Transverse colon (tissue), 4 donors: ENCODE measurements at regions not wholly inside any gene's neighbourhood (a gene's known extent, or its start where the extent isn't known, plus 50 kb on each side); places are given as distances from the start of the nearest gene placed in this dataset.

Experiments
- DNase-seq: peaks from one replicate; pipeline ENCODE4 v3.0.0-alpha.2; 2019
- H3K27ac ChIP-seq, 4 donors: fragments of 200-600 bp; sonication (generic); 2 replicates each; pipeline ENCODE4 v1.5.1; 2016 to 2018; ENCODE audit warnings: inconsistent platforms in 4 of 4
- H3K27me3 ChIP-seq: fragments of 200-600 bp; sonication (generic); 2 replicates; pipeline ENCODE4 v1.5.1; 2017; ENCODE audit warnings: inconsistent platforms
- H3K36me3 ChIP-seq, 4 donors: fragments of 200-600 bp; sonication (generic); 2 replicates each; pipeline ENCODE4 v1.5.1; 2017 to 2019; ENCODE audit warnings: inconsistent platforms in 4 of 4
- H3K4me1 ChIP-seq, 4 donors: fragments of 200-600 bp; sonication (generic); 2 replicates each; pipeline ENCODE4 v1.5.1; 2017 to 2020; ENCODE audit warnings: inconsistent platforms in 4 of 4
- H3K4me3 ChIP-seq, 4 donors: fragments of 200-600 bp; sonication (generic); 1 replicate in 1 of 4; 2 replicates in 3 of 4; pipeline versions ENCODE4 v1.5.1 to v1.6.1; 2017 to 2019; ENCODE audit warnings: inconsistent platforms in 4 of 4
- H3K9me3 ChIP-seq, 2 donors: fragments of 200-600 bp; sonication (generic); 2 replicates each; pipeline ENCODE4 v1.5.1; 2017 to 2019; ENCODE audit warnings: inconsistent platforms in 2 of 2
- EP300 ChIP-seq: sonication (generic); formaldehyde crosslinking; IDR thresholded peaks from one replicate; pipeline ENCODE4 v1.6.1; 2017; ENCODE audit warnings: antibody characterized with exemption, low read depth
- POLR2A ChIP-seq: fragments of 450-650 bp; IDR thresholded peaks from one replicate; pipeline ENCODE4 v1.6.1; 2016; ENCODE audit warnings: antibody characterized with exemption, mild to moderate bottlenecking, moderate library complexity
- POLR2AphosphoS5 ChIP-seq, 3 donors: sonication (generic); formaldehyde crosslinking; IDR thresholded peaks; one replicate each; pipeline ENCODE4 v1.6.1; 2016; ENCODE audit warnings: antibody characterized with exemption in 3 of 3
- WGBS, 2 donors: methylation state at CpG; one replicate each; pipeline ENCODE4 v1.1.5; 2018; ENCODE audit warnings: low coverage in 1 of 2; 5-methylcytosine and 5-hydroxymethylcytosine counted together
- in situ Hi-C, 4 donors: fragments of 200-750 bp; cut with MboI; loops; one replicate each; pipeline versions ENCODE4 v1.15.0 to v1.15.1; 2017; ENCODE audit warnings: low sequenced_read_pairs in 3 of 4, low pct_ligation_motif_present in 1 of 4, low pct_unique_long_range_greater_than_20kb in 1 of 4
- intact Hi-C: fragments of 100-400 bp; cut with DNase I; formaldehyde crosslinking; loops from one replicate; pipeline ENCODE4 v1.15.1; 2023; ENCODE audit warnings: low total_unique reads
- TF ChIP-seq, protein P1 (sequence below), 5 experiments: fragments of 200-600 bp in 3 of 5; fragments of 450-650 bp in 2 of 5; sonication (generic) in 3 of 5; IDR thresholded peaks; 1 replicate in 2 of 5; 2 replicates in 3 of 5; pipeline ENCODE4 v1.5.1; 2016 to 2017; ENCODE audit warnings: antibody characterized with exemption in 5 of 5, inconsistent platforms in 3 of 5, mild to moderate bottlenecking in 2 of 5, moderate library complexity in 1 of 5

DNA sequence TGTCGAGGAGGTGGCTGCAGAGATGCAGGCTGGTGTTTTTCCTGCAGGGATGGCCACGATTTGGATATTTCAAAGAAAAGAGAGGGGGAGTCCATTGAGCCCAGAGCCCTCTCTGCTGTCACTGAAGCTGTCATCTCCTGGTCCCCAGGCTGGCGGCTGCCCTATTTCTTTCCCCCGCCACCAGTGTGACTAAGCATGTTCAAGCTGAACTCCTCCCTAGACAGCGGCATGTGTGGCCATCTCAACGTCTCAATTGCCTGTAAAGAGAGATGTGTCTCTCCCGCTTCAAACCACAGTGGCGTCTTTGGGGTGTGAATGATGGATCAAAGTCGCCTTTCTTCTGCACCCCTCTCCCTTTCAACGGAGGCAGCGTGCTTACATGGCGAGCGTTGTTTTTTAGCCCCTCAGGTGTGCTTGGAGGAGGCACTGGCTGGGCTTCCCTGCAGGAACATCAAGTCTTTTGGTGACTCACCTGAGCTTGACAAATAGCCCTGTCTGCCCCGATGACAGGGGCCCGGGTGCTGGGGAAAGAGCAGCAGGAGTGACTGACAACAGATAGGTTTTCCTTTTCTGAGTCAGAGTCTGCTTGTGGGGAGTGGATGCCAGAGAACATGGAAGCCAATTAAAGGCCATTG, 346.4 kb upstream of the AJAP1 start:
- no peak for TF ChIP-seq EP300
- no peak for TF ChIP-seq POLR2AphosphoS5 (IDR thresholded peaks at IDR 0.05)
- TF ChIP-seq, protein P1, sequence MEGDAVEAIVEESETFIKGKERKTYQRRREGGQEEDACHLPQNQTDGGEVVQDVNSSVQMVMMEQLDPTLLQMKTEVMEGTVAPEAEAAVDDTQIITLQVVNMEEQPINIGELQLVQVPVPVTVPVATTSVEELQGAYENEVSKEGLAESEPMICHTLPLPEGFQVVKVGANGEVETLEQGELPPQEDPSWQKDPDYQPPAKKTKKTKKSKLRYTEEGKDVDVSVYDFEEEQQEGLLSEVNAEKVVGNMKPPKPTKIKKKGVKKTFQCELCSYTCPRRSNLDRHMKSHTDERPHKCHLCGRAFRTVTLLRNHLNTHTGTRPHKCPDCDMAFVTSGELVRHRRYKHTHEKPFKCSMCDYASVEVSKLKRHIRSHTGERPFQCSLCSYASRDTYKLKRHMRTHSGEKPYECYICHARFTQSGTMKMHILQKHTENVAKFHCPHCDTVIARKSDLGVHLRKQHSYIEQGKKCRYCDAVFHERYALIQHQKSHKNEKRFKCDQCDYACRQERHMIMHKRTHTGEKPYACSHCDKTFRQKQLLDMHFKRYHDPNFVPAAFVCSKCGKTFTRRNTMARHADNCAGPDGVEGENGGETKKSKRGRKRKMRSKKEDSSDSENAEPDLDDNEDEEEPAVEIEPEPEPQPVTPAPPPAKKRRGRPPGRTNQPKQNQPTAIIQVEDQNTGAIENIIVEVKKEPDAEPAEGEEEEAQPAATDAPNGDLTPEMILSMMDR (IDR thresholded peaks at IDR 0.05), result no peak
- TF ChIP-seq POLR2A, result no peak
- Histone ChIP-seq H3K27me3 (no peaks in the 10 kb centered on the region), H3K27ac (no peak overlapping the region), H3K4me1 (no peaks in the 10 kb centered on the region), H3K9me3 (no peaks in the 10 kb centered on the region), H3K36me3 (no peaks in the 10 kb centered on the region), H3K4me3 (no peak overlapping the region)
- no peak for DNase-seq
- WGBS, 2 donors, result 82 to 100% methylated on average over 1 to 15 of the region's 15 CpGs
- in situ Hi-C loops (no loop called here), intact Hi-C loops (no loop called here)

DNA sequence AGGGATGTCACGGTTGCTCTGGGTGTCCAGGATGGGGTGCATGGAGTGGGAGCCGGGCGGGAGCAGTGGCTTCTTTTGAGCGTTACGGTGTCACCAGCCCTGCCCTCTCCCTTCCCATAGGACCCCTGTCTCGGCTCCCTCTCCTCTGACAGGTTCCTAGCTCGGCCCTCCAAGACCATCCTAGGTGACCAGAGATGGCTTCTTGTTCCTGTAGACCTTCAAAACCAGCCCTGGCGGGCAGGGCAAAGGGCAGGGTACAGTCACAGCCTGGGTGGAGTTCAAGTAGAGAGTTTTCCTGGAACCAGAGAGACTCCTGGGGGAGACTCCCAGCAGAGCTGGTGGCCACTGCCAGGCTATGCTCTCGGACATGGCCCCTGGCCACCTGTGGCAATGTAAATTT, 345.6 kb upstream of the AJAP1 start:
- H3K9me3 ChIP-seq, result peaks cover 0 to 1% of the 10 kb centered on the region in 2 donors
- no peaks in the 10 kb centered on the region for H3K4me1 ChIP-seq
- DNase-seq, result no peak
- H3K36me3 ChIP-seq, result no peaks in the 10 kb centered on the region
- no peaks in the 10 kb centered on the region for H3K27me3 ChIP-seq
- no peak overlapping the region for H3K27ac ChIP-seq
- 68 to 79% methylated on average over 4 to 9 of the region's 9 CpGs for WGBS, 2 donors
- in situ Hi-C loops (no loop called here), intact Hi-C loops (no loop called here)
- TF ChIP-seq POLR2AphosphoS5 (IDR thresholded peaks at IDR 0.05) (no peak), EP300 (no peak), POLR2A (no peak)
- TF ChIP-seq, protein P1 (IDR thresholded peaks at IDR 0.05), result no peak
- no peak overlapping the region for H3K4me3 ChIP-seq

DNA sequence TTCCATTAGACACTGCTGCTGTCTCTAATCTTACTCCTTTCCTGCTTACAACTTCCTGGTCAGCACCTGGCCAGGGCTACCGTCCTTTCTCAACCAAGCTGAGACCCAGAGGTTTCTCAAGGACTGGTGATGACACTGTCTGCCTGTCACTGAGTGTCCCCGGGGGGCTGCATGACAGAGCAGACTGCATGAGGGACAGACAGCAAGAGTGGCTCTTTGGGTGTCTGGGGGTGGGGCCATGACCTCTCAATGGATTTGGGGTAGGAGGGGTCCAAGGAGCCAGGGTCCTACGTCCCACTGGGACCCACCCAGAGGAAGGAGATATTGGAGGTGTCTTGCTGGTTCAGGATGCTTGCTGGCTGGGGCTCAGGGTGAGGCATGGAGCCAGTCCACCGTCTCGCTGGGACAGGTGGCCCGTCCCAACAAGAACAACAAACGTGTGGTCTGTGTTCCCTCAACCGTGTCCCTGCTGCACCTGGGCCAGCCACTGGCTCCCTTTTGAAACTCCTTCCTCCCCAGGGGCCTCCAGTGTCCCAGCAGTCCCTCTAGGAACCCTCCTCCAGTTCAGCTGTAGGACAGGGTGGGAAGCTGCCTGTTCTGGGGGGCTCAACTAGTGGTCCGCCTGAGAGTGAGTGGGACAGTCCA, 344.6 kb upstream of the AJAP1 start:
- Histone ChIP-seq H3K4me1 (no peaks in the 10 kb centered on the region), H3K36me3 (no peaks in the 10 kb centered on the region), H3K4me3 (no peak overlapping the region), H3K27me3 (no peaks in the 10 kb centered on the region), H3K9me3 (peaks cover 0 to 9% of the 10 kb centered on the region in 2 donors), H3K27ac (no peak overlapping the region)
- no peak for DNase-seq
- TF ChIP-seq POLR2A, result no peak
- TF ChIP-seq, protein P1 (IDR thresholded peaks at IDR 0.05), result no peak
- no peak for TF ChIP-seq POLR2AphosphoS5 (IDR thresholded peaks at IDR 0.05)
- TF ChIP-seq EP300, result no peak
- in situ Hi-C loops, result no loop called here
- intact Hi-C loops, result no loop called here
- 61% methylated on average over 6 of the region's 9 CpGs; no CpG with 5 or more reads in 1 of the 2 donors for WGBS, 2 donors

DNA sequence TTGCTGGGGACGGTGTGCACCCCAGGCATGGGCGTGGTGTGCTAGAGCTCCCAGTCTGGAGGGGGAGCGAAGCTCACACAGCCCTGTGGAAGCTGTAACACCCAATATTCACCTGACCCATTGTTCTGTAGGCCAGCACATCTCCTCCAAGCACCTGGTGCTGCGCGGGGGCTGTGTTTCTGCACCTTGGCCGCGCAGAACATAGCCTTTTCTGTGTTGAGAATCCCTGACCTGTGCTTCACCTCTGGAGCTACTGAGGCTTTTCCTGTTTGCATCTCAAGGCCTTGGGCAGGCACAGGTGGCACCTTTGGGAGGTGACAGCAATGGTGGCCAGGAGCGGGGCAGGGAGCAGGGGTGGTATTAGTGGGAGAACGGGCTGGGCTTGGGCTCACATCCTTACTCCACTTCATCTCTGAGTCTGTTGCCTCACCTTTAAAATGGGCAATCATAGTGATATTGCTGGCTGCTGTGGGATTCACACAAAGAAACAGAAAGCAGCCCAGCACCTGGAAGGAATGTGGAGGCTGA, 343.9 kb upstream of the AJAP1 start:
- H3K27me3 ChIP-seq, result no peaks in the 10 kb centered on the region
- H3K4me3 ChIP-seq, result no peak overlapping the region
- DNase-seq, result no peak
- H3K9me3 ChIP-seq, result peaks cover 0 to 11% of the 10 kb centered on the region in 2 donors
- intact Hi-C loops (no loop called here), in situ Hi-C loops (no loop called here)
- no peaks in the 10 kb centered on the region for H3K4me1 ChIP-seq
- no peaks in the 10 kb centered on the region for H3K36me3 ChIP-seq
- 50 to 88% methylated on average over 1 to 9 of the region's 9 CpGs for WGBS, 2 donors
- no peak overlapping the region for H3K27ac ChIP-seq
- TF ChIP-seq POLR2AphosphoS5 (IDR thresholded peaks at IDR 0.05) (no peak), POLR2A (no peak), EP300 (no peak)
- TF ChIP-seq, protein P1 (IDR thresholded peaks at IDR 0.05), result no peak
